ENCODE measurements at regions not wholly inside any gene's neighbourhood (a gene's known extent, or its start where the extent isn't known, plus 50 kb on each side); places are given as distances from the start of the nearest gene placed in this dataset.

GRCh38 chr15:70215951-70216350 lies 118.2 kb upstream of the TLE3 start:
- TF ChIP-seq TAF1 (IDR thresholded peaks at IDR 0.05; ENCODE audit: borderline replicate concordance, insufficient read depth, low read length) (no peak), REST (IDR thresholded peaks at IDR 0.05; ENCODE audit: insufficient read depth in 1 of 2, low read depth in 2 of 2, low read length in 2 of 2) (no peak), FOXP2 (optimal IDR thresholded peaks at IDR 0.05; ENCODE audit: borderline replicate concordance, extremely low read depth, extremely low read length, insufficient read depth) (no peak), POLR2AphosphoS5 (IDR thresholded peaks at IDR 0.05; ENCODE audit: low read depth, low read length) (no peak), SIN3A (IDR thresholded peaks at IDR 0.05; ENCODE audit: borderline replicate concordance, insufficient read depth, low read length) (no peak)

GRCh38 chr15:70214941-70215635 lies 117.4 kb upstream of the TLE3 start:
- TF ChIP-seq POLR2AphosphoS5 (IDR thresholded peaks at IDR 0.05; ENCODE audit: low read depth, low read length): no peak
- TF ChIP-seq SIN3A (IDR thresholded peaks at IDR 0.05; ENCODE audit: borderline replicate concordance, insufficient read depth, low read length): no peak
- TF ChIP-seq REST (IDR thresholded peaks at IDR 0.05; ENCODE audit: insufficient read depth in 1 of 2, low read depth in 2 of 2, low read length in 2 of 2): no peak
- TF ChIP-seq TAF1 (IDR thresholded peaks at IDR 0.05; ENCODE audit: borderline replicate concordance, insufficient read depth, low read length): no peak
- no peak for TF ChIP-seq FOXP2 (optimal IDR thresholded peaks at IDR 0.05; ENCODE audit: borderline replicate concordance, extremely low read depth, extremely low read length, insufficient read depth)

GRCh38 chr15:70214276-70214675 lies 116.6 kb upstream of the TLE3 start:
- TF ChIP-seq TAF1 (IDR thresholded peaks at IDR 0.05; ENCODE audit: borderline replicate concordance, insufficient read depth, low read length): no peak

GRCh38 chr15:70213794-70214193 lies 116.1 kb upstream of the TLE3 start:
- TF ChIP-seq SIN3A (IDR thresholded peaks at IDR 0.05; ENCODE audit: borderline replicate concordance, insufficient read depth, low read length) (no peak), REST (IDR thresholded peaks at IDR 0.05; ENCODE audit: insufficient read depth in 1 of 2, low read depth in 2 of 2, low read length in 2 of 2) (no peak), TAF1 (IDR thresholded peaks at IDR 0.05; ENCODE audit: borderline replicate concordance, insufficient read depth, low read length) (no peak), POLR2AphosphoS5 (IDR thresholded peaks at IDR 0.05; ENCODE audit: low read depth, low read length) (no peak), FOXP2 (optimal IDR thresholded peaks at IDR 0.05; ENCODE audit: borderline replicate concordance, extremely low read depth, extremely low read length, insufficient read depth) (no peak)

- TF ChIP-seq TAF1 (IDR thresholded peaks at IDR 0.05; ENCODE audit: borderline replicate concordance, insufficient read depth, low read length) (no peak), REST (IDR thresholded peaks at IDR 0.05; ENCODE audit: insufficient read depth in 1 of 2, low read depth in 2 of 2, low read length in 2 of 2) (no peak), FOXP2 (optimal IDR thresholded peaks at IDR 0.05; ENCODE audit: borderline replicate concordance, extremely low read depth, extremely low read length, insufficient read depth) (no peak), POLR2AphosphoS5 (IDR thresholded peaks at IDR 0.05; ENCODE audit: low read depth, low read length) (no peak), SIN3A (IDR thresholded peaks at IDR 0.05; ENCODE audit: borderline replicate concordance, insufficient read depth, low read length) (no peak)
Observed at GRCh38 chr15:70212963-70213315, 115.2 kb upstream of the TLE3 start.
